ENCODE measurements at regions not wholly inside any gene's neighbourhood (a gene's known extent, or its start where the extent isn't known, plus 50 kb on each side); places are given as distances from the start of the nearest gene placed in this dataset.

DNA sequence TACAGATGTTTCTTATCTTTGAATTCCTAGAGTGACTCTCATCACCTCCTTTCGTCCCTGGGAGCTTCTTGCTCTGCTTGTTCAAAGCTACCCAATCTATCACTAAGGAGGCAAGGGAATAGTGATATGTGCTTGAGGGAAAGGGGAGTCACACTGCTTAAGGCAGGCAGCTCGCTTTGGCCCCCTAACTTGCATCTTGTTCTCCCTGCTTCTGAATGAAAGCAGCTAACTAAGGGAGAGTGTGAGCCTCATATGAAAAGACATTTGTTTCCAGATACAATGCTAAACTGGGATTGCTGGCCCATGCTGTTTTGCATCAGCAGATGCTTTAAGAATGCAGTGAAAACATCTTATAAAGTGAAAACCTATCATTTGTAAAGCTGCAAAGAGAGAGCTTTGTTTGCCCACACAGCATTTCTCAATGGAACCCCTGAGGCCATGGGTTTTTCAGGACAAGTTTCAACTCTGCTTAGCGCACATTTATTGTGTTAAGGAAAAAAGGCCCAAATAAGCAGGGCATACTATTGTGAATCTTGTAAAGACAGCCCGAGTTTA, 367.9 kb upstream of the ADAMTSL1 start:
- ATAC-seq (no peak), DNase-seq (ENCODE audit: low read depth, low spot score) (no peak)
- Histone ChIP-seq H3K36me3 (ENCODE audit: control insufficient read depth in 1 of 2, insufficient read depth in 2 of 2, low read length in 2 of 2) (no peaks in the 10 kb centered on the region), H2AFZ (ENCODE audit: low read depth, low read length, poor library complexity, severe bottlenecking) (no peak overlapping the region), H4K20me1 (ENCODE audit: insufficient read depth) (no peaks in the 10 kb centered on the region), H3K4me2 (ENCODE audit: low read length) (no peak overlapping the region), H3K4me1 (ENCODE audit: control insufficient read depth in 1 of 2, insufficient read depth in 2 of 2, low read length in 2 of 2) (no peaks in the 10 kb centered on the region), H3K9ac (ENCODE audit: low read length) (no peak overlapping the region), H3K9me2 (ENCODE audit: insufficient read depth) (no peaks in the 10 kb centered on the region), H3K9me3 (ENCODE audit: control insufficient read depth in 1 of 2, insufficient read depth in 1 of 2, low read depth in 1 of 2, low read length in 2 of 2) (0 out of 4 replicates have a peak, but pooled peaks cover 0 to 6% of the 10 kb centered on the region in 2 experiments), H3K4me3 (replicated peaks in 1 of 2; ENCODE audit: low read depth in 1 of 2, low read length in 2 of 2) (no peak overlapping the region), H3K27me3 (ENCODE audit: insufficient read depth, low read length) (no peaks in the 10 kb centered on the region), H3K27ac (ENCODE audit: low read depth, low read length) (no peak overlapping the region), H3K79me2 (ENCODE audit: insufficient read depth, low read length) (no peaks in the 10 kb centered on the region)
- BruUV-seq (replicated peaks): no TSS peak
- TF ChIP-seq YY1 (IDR thresholded peaks at IDR 0.05; ENCODE audit: extremely low read depth, insufficient replicate concordance, low read depth, low read length): no peak
- TF ChIP-seq ZFX (IDR thresholded peaks at IDR 0.05): no peak
- TF ChIP-seq ZNF274 (IDR thresholded peaks at IDR 0.05; ENCODE audit: low read depth, low read length): no peak
- TF ChIP-seq EZH2 (IDR thresholded peaks at IDR 0.05): no peak
- no peak for TF ChIP-seq JUND (IDR thresholded peaks at IDR 0.05)
- no peak for TF ChIP-seq EGR1 (IDR thresholded peaks at IDR 0.05; ENCODE audit: low read depth)
- TF ChIP-seq SP1 (IDR thresholded peaks at IDR 0.05; ENCODE audit: low read depth): no peak
- TF ChIP-seq, protein P1, sequence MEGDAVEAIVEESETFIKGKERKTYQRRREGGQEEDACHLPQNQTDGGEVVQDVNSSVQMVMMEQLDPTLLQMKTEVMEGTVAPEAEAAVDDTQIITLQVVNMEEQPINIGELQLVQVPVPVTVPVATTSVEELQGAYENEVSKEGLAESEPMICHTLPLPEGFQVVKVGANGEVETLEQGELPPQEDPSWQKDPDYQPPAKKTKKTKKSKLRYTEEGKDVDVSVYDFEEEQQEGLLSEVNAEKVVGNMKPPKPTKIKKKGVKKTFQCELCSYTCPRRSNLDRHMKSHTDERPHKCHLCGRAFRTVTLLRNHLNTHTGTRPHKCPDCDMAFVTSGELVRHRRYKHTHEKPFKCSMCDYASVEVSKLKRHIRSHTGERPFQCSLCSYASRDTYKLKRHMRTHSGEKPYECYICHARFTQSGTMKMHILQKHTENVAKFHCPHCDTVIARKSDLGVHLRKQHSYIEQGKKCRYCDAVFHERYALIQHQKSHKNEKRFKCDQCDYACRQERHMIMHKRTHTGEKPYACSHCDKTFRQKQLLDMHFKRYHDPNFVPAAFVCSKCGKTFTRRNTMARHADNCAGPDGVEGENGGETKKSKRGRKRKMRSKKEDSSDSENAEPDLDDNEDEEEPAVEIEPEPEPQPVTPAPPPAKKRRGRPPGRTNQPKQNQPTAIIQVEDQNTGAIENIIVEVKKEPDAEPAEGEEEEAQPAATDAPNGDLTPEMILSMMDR (IDR thresholded peaks at IDR 0.05 in 2 of 3, conservative IDR thresholded peaks at IDR 0.05 in 1 of 3; ENCODE audit: borderline replicate concordance in 1 of 3, insufficient read depth in 1 of 3, low read depth in 2 of 3, low read length in 2 of 3): no peak
- no peak for TF ChIP-seq EZH2phosphoT487 (IDR thresholded peaks at IDR 0.05; ENCODE audit: borderline replicate concordance)
- TF ChIP-seq SIN3A (IDR thresholded peaks at IDR 0.05; ENCODE audit: low read depth): no peak
- TF ChIP-seq RAD21 (IDR thresholded peaks at IDR 0.05; ENCODE audit: low read depth): no peak
- TF ChIP-seq, protein P2, sequence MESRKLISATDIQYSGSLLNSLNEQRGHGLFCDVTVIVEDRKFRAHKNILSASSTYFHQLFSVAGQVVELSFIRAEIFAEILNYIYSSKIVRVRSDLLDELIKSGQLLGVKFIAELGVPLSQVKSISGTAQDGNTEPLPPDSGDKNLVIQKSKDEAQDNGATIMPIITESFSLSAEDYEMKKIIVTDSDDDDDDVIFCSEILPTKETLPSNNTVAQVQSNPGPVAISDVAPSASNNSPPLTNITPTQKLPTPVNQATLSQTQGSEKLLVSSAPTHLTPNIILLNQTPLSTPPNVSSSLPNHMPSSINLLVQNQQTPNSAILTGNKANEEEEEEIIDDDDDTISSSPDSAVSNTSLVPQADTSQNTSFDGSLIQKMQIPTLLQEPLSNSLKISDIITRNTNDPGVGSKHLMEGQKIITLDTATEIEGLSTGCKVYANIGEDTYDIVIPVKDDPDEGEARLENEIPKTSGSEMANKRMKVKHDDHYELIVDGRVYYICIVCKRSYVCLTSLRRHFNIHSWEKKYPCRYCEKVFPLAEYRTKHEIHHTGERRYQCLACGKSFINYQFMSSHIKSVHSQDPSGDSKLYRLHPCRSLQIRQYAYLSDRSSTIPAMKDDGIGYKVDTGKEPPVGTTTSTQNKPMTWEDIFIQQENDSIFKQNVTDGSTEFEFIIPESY (IDR thresholded peaks at IDR 0.05; ENCODE audit: extremely low read depth, insufficient replicate concordance, low read length): no peak
- TF ChIP-seq CEBPB (IDR thresholded peaks at IDR 0.05; ENCODE audit: low read depth): no peak
- TF ChIP-seq, protein P3, sequence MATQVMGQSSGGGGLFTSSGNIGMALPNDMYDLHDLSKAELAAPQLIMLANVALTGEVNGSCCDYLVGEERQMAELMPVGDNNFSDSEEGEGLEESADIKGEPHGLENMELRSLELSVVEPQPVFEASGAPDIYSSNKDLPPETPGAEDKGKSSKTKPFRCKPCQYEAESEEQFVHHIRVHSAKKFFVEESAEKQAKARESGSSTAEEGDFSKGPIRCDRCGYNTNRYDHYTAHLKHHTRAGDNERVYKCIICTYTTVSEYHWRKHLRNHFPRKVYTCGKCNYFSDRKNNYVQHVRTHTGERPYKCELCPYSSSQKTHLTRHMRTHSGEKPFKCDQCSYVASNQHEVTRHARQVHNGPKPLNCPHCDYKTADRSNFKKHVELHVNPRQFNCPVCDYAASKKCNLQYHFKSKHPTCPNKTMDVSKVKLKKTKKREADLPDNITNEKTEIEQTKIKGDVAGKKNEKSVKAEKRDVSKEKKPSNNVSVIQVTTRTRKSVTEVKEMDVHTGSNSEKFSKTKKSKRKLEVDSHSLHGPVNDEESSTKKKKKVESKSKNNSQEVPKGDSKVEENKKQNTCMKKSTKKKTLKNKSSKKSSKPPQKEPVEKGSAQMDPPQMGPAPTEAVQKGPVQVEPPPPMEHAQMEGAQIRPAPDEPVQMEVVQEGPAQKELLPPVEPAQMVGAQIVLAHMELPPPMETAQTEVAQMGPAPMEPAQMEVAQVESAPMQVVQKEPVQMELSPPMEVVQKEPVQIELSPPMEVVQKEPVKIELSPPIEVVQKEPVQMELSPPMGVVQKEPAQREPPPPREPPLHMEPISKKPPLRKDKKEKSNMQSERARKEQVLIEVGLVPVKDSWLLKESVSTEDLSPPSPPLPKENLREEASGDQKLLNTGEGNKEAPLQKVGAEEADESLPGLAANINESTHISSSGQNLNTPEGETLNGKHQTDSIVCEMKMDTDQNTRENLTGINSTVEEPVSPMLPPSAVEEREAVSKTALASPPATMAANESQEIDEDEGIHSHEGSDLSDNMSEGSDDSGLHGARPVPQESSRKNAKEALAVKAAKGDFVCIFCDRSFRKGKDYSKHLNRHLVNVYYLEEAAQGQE (IDR thresholded peaks at IDR 0.05; ENCODE audit: low read depth): no peak
- no peak for TF ChIP-seq FOSL1 (IDR thresholded peaks at IDR 0.05; ENCODE audit: low read depth)
- TF ChIP-seq POLR2A (IDR thresholded peaks at IDR 0.05; ENCODE audit: borderline replicate concordance, extremely low read depth, insufficient read depth, insufficient read length): no peak
- TF ChIP-seq, protein P4, sequence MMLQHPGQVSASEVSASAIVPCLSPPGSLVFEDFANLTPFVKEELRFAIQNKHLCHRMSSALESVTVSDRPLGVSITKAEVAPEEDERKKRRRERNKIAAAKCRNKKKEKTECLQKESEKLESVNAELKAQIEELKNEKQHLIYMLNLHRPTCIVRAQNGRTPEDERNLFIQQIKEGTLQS (IDR thresholded peaks at IDR 0.05): no peak
- intact Hi-C loops (cut with micrococcal nuclease): no loop called here
- CTCF ChIA-PET: no interaction called here
- RAD21 ChIA-PET (ENCODE audit: low non-redundant PET in 1 of 2, low total read pairs in 2 of 2, uncharacterized antibody in 2 of 2, unreplicated experiment in 2 of 2): no interaction called here
- POLR2A ChIA-PET: no interaction called here
